ENCODE measurements at regions not wholly inside any gene's neighbourhood (a gene's known extent, or its start where the extent isn't known, plus 50 kb on each side); places are given as distances from the start of the nearest gene placed in this dataset.

GRCh38 chr13:110068176-110068473, 238.8 kb downstream of the COL4A1 start:
- TF ChIP-seq CTCF (IDR thresholded peaks at IDR 0.05), result no peak
- no peak for TF ChIP-seq EP300 (IDR thresholded peaks at IDR 0.05)
